PC-9 (cell line): ENCODE measurements at regions not wholly inside any gene's neighbourhood (a gene's known extent, or its start where the extent isn't known, plus 50 kb on each side); places are given as distances from the start of the nearest gene placed in this dataset.
"Not testable (repeated sequence)": the region's sequence is repeated elsewhere in the genome, so short reads cannot be mapped to it uniquely, and the experiment has no call there.

Experiments used
- EZH2 ChIP-seq: fragments of 200-600 bp; sonication (generic); IDR thresholded peaks from 2 replicates; pipeline ENCODE4 v1.8.0; 2017; ENCODE audit warnings: antibody characterized with exemption, low read depth
- TF ChIP-seq, protein P1 (sequence below): fragments of 200-600 bp; sonication (generic); conservative IDR thresholded peaks from 2 replicates; pipeline ENCODE4 v1.6.1; 2017; ENCODE audit warnings: mixed run types, antibody characterized with exemption, mild to moderate bottlenecking, moderate library complexity

DNA sequence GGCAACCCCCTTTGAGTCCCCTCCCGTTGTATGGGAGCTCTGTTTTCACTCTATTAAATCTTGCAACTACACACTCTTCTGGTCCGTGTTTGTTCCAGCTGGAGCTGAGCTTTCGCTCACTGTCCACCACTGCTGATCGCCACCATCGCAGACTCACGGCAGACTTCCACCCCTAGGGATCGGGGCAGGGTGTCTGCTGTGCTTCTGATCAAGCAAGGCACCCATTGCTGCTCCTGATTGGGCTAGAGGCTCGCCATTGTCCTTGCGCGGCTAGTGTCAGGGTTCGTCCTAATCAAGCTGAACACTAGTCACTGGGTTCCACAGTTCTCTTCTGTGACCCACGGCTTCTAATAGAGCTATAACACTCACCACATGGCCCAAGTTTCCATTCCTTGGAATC lies 442.8 kb downstream of the SLITRK1 start:
- TF ChIP-seq, protein P1, sequence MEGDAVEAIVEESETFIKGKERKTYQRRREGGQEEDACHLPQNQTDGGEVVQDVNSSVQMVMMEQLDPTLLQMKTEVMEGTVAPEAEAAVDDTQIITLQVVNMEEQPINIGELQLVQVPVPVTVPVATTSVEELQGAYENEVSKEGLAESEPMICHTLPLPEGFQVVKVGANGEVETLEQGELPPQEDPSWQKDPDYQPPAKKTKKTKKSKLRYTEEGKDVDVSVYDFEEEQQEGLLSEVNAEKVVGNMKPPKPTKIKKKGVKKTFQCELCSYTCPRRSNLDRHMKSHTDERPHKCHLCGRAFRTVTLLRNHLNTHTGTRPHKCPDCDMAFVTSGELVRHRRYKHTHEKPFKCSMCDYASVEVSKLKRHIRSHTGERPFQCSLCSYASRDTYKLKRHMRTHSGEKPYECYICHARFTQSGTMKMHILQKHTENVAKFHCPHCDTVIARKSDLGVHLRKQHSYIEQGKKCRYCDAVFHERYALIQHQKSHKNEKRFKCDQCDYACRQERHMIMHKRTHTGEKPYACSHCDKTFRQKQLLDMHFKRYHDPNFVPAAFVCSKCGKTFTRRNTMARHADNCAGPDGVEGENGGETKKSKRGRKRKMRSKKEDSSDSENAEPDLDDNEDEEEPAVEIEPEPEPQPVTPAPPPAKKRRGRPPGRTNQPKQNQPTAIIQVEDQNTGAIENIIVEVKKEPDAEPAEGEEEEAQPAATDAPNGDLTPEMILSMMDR = not testable (repeated sequence)
- TF ChIP-seq EZH2 = not testable (repeated sequence)
